GM18519 (cell line): ENCODE measurements at regions not wholly inside any gene's neighbourhood (a gene's known extent, or its start where the extent isn't known, plus 50 kb on each side); places are given as distances from the start of the nearest gene placed in this dataset.
"Not testable (repeated sequence)": the region's sequence is repeated elsewhere in the genome, so short reads cannot be mapped to it uniquely, and the experiment has no call there.

Experiments
- ATAC-seq: cut with Tn5 transposase; IDR thresholded peaks from one replicate; pipeline ENCODE4 v1.9.1; 2021; ENCODE audit warnings: mild to moderate bottlenecking, moderate library complexity; ENCODE audit not compliant: unreplicated experiment, low FRiP score

GRCh38 chr14:29339494-29340172 lies 573.0 kb downstream of the FOXG1 start:
- ATAC-seq: no peak

GRCh38 chr14:29348504-29348903 lies 579.1 kb downstream of the PRKD1 start:
- no peak for ATAC-seq

- no peak for ATAC-seq
Observed at GRCh38 chr14:29350496-29350895, 577.2 kb downstream of the PRKD1 start.

GRCh38 chr14:29351996-29352705 lies 575.5 kb downstream of the PRKD1 start:
- no peak for ATAC-seq

- ATAC-seq: no peak
Observed at GRCh38 chr14:29352706-29353080, 575.0 kb downstream of the PRKD1 start.

GRCh38 chr14:29353513-29353912 lies 574.1 kb downstream of the PRKD1 start:
- ATAC-seq: no peak

- ATAC-seq: no peak
Observed at GRCh38 chr14:29354486-29354885, 573.2 kb downstream of the PRKD1 start.

GRCh38 chr14:29355331-29355730 lies 572.3 kb downstream of the PRKD1 start:
- no peak for ATAC-seq

- no peak for ATAC-seq
Observed at GRCh38 chr14:29355846-29356245, 571.8 kb downstream of the PRKD1 start.

- ATAC-seq: no peak
Observed at GRCh38 chr14:29360656-29361055, 567.0 kb downstream of the PRKD1 start.

GRCh38 chr14:29370024-29370423 lies 557.6 kb downstream of the PRKD1 start:
- ATAC-seq: no peak

- ATAC-seq: no peak
Observed at GRCh38 chr14:29376237-29376636, 551.4 kb downstream of the PRKD1 start.

GRCh38 chr14:29380826-29381225 lies 546.8 kb downstream of the PRKD1 start:
- ATAC-seq: no peak

- ATAC-seq: no peak
Observed at GRCh38 chr14:29388571-29388970, 539.1 kb downstream of the PRKD1 start.

- no peak for ATAC-seq
Observed at GRCh38 chr14:29390081-29390832, 537.4 kb downstream of the PRKD1 start.

GRCh38 chr14:29391231-29391630 lies 536.4 kb downstream of the PRKD1 start:
- no peak for ATAC-seq

GRCh38 chr14:29391801-29392200 lies 535.8 kb downstream of the PRKD1 start:
- ATAC-seq: no peak

- no peak for ATAC-seq
Observed at GRCh38 chr14:29392287-29392686, 535.4 kb downstream of the PRKD1 start.

- ATAC-seq: no peak
Observed at GRCh38 chr14:29403091-29403490, 524.6 kb downstream of the PRKD1 start.

- ATAC-seq: no peak
Observed at GRCh38 chr14:29410581-29410980, 517.1 kb downstream of the PRKD1 start.

GRCh38 chr14:29414931-29415330 lies 512.7 kb downstream of the PRKD1 start:
- not testable (repeated sequence) for ATAC-seq
